GM19397 (cell line): ENCODE measurements at regions not wholly inside any gene's neighbourhood (a gene's known extent, or its start where the extent isn't known, plus 50 kb on each side); places are given as distances from the start of the nearest gene placed in this dataset.

Experiments
- ATAC-seq: cut with Tn5 transposase; IDR thresholded peaks from one replicate; pipeline ENCODE4 v1.9.1; 2021; ENCODE audit warnings: mild to moderate bottlenecking, moderate library complexity; ENCODE audit not compliant: unreplicated experiment

DNA sequence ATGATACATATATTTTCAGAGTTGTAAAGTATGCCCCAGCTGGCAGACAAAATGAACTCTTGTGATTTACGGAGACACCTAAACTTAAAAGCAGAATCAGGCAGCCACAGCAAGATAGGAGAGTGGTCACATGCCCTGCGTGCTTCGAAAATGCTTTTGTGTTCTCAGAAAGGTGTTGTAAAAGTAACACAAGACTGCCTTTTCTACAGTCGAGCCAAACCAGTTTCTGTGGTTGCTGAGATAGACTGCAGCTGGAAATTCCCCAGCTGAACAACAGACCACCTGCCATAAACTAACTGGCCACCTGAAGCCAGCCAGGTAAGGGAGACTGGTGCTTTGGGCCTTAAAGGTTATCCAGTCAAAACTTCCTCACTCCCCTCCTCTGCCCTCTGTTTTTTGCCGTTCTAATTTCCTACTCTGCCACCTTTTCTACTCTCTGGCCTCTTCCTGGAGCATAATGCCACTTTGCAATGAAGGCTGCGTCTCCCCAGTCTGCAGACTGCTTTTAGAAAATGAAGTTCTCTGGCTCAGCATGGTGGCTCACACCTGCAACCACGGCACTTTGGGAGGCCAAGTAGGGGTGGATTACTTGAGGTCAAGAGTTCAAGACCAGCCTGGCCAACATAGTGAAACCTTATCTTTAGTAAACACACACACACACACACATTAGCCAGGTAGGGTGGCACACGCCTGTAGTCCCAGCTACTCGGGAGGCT lies 381.2 kb upstream of the SLITRK1 start:
- no peak for ATAC-seq

DNA sequence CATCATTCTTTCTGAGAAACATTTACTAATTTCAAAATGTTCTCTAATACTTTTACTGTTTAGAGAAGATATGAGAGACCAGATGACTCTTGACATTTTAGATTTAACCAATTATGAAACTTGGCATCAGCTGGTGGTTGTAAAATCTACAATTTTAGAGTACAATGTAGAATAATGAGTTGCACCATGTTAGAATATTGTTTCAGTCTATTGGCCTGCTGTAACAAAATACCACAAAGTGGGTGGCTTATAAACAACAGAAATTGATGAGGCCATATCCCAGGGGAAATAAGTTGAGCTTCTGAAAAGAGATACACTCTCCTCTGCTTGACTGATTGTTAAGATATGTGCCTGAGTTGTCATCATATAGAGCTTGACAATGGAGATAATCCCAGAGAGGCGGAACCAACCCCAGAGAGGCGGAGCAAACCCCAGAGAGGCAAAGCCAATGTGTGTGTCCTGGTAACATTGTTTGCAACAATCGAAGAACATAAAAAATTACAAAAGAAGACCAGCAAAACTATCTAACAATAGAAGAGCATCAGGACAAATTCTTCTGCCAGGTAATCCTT lies 373.0 kb upstream of the SLITRK1 start:
- no peak for ATAC-seq

DNA sequence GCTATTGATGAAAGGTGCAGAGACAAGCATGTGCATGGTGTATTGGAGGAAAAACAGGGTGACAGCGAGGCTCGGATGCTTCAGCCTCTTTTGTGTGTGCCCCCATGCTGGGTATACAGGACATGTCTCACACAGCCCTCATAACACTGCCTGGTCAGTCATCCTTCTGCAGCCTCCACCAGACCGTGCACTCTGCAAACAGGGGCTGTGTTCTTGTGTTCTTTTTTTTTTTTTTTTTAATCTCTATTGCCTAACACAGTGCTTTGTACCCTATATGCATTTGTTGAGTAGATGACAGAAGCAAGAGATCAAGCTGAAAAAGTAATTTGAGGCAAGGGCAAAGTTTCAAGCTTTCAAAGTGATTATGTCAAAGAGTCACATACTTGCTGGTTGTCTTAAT lies 367.2 kb upstream of the SLITRK1 start:
- no peak for ATAC-seq

DNA sequence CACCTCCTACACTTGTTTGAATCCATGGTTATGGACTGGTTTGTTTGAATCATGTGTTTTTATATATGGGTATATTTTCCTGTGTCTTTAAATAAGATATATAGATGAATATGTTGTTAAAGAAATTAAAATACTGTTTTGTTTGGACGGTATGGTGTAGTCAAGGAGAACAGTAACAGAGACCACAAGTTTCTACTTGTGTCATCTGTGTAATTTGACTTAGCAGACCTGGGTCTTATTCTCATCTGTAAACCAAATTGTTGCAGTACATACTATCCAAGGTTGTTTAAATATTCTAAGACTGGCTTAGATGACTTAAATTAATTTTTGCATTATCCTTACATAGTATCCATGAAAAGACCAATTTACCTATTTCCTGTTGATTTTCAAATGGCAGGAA lies 361.1 kb upstream of the SLITRK1 start:
- no peak for ATAC-seq

DNA sequence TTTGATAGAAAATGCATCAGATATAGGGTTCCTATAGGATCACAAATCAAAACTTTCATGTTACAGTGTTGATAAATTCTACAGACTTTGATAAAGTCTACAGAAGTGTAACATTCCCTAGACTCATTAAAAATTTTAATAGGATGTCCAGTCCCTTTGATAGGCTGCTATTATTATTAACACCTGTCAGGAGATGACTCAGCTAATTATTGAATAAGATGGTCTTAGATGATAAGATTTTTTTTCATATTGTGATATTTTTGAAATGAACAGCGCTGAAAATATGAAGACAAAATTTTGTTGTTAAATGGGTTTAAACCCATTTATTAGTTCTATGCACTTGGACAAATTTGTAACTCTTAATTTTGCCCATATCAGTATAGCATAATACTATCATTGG lies 356.8 kb upstream of the SLITRK1 start:
- ATAC-seq = no peak

DNA sequence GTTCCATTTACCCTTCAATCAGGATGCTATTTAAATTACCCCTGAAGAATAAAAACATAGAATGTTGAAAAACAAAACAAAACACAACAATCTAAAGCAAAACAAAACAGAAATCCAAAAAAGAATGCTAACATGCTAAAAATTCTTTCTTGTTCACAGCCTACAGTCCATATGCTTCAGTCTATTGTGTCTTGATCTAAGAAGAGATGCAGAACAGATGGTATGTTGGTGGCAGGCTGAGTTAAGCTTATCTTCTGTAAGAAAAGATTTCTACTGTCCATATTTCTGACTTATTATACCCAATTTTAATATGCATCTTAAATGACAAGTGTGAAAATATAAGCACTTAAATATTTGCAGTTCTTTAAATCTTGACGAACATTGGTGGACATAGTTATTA lies 356.1 kb upstream of the SLITRK1 start:
- ATAC-seq = no peak

DNA sequence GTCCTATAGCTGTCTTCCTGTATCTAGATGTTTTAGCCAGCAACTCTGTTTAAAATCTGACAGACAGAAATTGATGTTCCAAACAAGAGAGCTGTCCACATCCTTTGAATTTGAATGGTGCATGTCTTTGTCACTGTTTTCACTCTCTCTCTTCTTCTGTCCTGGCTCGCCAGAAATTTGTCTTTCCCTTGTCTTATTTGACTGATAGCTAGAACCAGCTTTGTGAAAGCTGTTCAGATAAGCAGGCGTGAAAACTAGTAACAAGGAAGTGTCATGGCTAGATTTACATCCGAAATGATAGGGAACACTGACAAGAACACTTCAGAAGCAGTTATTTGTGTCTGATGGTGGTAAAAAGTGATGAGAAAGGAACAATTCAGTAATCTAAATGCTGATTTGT lies 354.9 kb upstream of the SLITRK1 start:
- ATAC-seq = no peak

DNA sequence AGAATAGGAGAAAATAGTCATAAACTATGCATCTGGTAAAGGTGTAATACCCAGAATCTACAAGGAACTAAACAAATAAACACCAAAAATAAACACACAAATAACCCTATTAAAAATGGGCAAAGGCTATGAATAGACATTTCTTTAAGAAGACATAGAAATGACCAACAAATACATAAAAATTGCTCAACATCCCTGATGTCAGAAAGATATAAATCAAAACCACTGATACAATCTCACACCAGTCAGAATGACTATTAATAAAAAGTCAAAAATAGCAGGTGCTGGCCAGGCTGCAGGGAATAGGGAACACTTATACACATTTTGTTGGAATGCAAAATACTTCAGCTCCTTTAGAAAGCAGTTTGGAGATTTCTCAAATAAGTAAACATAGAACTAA lies 352.1 kb upstream of the SLITRK1 start:
- ATAC-seq = no peak

DNA sequence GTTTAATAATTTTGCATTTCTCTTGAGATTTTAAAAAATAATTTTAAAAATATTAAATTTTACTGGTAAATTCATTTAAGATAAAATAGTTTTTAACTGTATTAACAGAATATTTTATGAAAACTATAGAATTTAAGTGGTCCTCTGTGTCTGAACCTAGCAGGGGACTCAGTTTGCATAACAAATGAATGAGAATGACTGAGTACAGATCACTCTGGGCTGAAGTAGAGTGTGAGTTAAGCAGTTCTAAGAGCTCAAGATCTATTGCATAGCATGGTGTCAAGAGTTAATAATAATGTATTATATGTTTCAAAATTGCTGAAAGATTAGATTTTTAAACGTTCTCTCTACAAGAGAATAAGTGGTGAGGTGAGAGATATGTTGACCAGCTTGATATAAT lies 348.3 kb upstream of the SLITRK1 start:
- no peak for ATAC-seq

DNA sequence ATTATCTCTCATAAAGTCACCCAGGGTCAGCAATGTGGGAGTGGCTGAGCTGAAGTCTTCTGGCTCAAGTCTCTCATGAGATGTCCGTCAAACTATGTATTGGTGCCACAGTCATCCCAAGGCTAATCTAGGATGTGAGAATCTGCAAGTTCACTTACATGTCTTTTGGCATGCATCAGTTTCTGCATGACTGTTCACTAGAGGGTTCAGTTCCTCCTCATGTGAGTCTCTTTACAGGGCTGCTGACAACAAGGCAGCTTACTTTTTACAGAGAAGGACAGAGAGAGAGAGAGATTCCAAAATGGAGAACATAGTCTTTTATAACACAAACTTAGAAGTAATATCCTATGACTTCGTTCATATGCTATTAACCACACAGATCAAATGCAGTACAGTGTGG lies 328.8 kb upstream of the SLITRK1 start:
- ATAC-seq = no peak

DNA sequence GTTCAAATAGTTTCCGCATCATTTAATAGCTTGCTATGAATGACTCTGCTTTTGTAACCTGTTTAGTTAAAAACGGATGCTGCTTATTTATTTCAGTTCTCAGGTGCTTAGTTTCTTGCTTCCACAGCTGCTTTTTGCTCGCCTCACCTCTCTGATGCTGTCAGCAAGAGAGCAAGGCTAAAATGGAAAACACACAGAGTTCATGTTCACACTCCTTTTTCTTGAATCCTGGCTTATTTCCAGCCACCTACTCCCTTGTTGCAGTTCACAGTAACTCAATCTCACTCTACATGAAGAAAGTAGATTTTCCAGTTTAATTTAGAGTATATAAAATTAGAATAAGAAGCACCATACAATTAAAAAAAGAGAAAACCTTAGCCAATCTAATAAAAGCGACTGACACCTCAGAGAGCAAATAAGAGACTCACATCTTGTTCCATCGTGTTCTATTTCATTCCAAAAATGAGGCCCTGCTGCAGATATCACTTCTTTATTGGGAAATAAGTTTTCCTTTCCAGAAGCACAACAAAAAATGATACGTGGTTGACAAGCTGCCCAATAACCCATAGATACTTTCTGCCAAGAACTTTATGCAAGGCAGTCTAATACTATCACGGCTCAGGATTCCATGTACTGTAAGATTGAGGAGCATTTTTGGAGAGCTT lies 326.1 kb upstream of the SLITRK1 start:
- no peak for ATAC-seq

DNA sequence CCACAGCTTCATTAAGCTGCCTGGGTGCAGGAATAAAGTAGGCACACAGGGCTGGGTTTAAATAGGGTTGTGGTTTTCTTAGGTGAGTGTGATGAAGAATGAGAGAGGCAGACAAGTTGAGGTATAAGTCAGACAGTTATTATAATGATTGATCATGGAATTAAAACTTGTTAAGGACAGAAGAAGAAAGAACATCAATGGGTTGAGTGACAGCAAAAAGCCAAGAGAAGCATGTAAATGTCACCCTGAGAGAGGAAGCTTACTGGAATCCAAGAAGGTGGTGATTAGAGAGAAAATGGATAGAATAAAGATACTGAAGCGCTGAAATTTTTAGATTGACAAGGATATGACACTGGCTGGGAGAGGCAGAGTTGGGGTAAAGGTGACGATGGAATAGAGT lies 325.2 kb upstream of the SLITRK1 start:
- no peak for ATAC-seq

DNA sequence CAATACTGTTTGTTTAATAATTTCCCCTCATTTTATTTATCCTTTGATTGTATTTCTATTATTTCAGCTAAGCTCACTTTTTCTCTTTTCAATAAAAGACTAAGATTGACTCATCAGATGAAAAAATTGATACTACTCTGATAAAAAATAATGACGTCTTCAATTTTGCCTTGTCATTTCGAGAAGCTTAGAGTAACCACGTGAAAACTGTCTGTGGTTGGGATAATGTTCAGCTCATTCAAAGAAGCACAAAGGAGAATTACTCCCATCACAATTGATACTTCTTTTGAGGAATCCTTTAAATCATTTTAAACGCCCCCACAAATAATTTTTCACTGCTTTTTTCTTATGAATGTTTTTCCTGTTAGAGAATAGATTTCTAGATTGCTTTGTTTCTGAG lies 318.7 kb upstream of the SLITRK1 start:
- ATAC-seq = no peak

DNA sequence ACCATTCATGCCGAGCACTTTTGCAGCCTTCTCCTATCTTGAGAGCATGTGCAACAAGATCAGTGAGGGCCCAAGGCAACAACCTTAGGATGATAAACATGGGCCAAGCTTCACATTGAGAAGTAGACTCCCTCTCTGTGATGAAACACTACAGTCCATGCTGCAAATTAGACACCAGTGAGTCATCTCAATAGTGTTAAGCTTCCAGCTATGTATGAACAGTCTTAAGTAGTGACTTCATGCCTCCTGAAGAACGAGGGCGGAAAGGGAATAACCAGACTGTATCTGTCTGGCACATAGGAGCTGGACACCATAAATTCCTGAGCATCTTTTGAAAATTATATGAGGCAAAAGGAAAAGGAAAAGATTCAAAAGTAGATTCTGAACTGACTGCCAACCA lies 309.9 kb upstream of the SLITRK1 start:
- ATAC-seq = no peak

DNA sequence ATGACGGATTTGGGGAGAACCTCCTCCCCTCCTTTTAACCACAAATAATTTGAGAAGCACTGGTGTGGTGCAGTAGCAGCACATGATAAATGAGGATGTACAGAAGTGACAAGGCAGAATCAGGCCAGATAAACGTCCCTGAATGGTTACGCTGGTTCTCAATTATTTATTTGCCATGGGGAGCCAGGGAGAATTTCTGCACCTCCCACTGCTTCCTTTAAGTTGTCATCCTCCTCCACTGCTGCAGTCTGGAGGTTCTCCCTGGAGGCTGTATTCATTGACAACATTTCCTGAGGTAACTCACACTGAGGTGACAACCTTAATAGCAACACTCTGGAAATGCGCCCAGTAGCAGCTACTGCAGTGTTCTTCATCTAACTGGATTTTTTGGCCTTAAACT lies 308.9 kb upstream of the SLITRK1 start:
- no peak for ATAC-seq

DNA sequence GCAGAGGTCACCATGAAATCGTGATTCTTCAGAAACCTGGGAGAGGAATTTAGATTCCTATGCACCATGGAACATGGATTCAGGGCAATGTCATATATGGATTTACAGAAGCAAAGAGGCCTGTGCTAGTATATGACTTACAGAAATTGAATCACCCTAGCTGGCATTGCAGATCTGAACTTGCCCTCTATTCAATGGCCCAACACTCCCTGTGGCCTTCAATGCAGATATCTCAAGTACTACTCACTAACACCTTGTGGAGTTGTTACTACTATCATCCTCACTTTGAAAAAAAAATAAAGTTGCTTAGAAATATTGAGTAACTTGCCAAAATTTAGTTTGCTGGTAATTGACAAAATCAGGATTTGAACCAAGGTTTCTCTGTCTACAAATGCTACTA lies 305.4 kb upstream of the SLITRK1 start:
- ATAC-seq = no peak

DNA sequence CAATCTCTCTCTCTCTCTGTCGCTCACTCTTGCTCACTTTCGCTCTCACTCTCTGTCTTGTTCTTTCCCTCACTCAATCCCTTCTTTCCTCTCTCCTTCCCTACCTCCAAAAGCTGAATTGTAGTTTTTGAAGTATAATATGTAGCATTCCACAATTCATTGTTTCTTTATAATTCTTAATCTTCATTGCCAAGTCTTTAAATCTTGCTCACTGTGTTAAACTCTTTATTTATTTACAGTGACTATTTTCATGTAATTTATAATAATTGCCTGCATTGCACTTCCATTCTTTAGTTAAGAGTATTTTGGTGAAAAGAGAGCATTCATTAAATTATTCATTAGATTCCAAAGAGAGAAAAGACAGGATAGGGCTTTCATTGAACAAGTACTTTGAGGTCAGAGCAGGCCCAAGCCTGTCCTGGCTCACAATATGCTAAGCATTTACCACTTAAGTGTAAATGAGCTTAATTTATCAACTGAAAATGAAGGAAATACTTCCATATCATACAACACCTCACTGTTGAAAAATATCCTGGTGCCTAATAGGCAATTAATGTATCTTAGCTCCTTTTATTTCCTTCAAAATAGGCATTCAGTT lies 257.4 kb upstream of the SLITRK1 start:
- ATAC-seq = no peak

DNA sequence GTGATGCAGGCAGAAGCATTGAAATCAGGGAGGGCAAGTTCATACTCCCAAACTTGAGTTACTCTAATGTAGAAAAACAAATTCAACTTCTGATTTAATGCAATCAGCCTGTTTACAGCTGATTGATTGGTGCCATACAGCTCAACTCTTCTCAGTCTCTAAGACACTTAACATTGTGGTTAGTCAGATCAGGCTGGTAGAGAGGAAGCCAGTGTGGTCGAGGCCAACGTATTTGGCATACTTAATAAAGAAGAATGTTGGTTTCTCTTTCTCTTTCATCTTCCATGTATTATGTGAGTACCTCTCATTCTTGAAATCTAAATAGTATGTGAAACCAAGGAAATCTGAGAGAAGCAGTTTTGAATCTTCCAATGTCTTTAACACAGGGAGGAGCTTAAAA lies 255.0 kb upstream of the SLITRK1 start:
- ATAC-seq = peak; percentile 96

DNA sequence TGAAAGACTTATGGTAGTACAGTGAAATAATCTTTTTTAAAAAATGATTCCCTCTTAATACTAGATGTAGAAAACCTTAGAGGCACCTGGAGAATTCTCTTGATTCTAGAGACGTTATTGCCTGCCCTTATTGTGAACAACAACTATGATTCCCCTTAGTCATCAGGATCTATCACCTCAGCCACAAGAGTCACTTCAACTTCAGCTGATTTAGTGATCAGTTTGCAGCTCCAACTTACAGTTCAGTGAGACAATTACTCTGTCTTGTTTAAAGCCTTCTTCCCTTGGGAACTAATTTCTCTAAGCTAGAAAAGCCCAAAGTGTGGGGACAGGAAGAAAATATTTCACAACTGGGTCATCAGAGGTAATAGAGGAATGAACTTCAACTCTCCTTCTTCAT lies 254.3 kb upstream of the SLITRK1 start:
- no peak for ATAC-seq

DNA sequence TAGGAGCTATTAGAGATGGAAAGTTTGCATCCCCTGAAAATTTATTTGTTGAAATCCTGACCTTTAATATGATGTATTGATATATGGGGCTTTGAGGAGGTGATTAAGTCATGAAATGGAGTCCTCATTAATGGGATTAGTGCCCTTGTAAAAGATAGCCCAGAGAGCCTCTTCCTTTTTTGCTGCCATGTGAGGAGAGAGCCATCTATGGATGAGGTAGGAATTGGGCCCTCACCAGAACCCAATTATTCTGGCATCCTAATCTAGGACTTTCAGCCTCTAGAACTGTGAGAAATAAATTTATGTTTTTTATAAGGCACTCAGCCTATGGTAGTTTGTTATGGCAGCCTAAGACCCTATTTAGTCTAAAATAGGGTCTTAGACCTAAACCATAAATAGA lies 250.2 kb upstream of the SLITRK1 start:
- no peak for ATAC-seq

DNA sequence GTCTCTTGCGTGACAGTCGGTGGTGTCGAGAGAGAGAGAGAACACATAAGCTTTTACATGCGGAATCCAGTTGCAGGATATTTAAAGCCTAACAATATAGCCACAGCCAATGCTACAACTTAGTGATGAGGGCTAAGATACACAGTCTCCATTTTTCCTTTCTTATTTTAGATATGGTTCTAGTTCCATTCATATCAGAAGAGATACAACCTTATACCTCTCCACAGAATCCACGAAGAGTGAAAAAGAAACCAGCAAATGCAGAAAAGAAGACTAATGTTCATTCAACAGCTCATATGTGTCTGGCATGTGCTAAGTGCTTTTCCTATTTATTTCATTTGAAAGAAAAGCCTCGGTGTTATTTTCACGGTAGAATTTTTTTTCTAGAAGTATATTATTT lies 249.0 kb upstream of the SLITRK1 start:
- no peak for ATAC-seq

DNA sequence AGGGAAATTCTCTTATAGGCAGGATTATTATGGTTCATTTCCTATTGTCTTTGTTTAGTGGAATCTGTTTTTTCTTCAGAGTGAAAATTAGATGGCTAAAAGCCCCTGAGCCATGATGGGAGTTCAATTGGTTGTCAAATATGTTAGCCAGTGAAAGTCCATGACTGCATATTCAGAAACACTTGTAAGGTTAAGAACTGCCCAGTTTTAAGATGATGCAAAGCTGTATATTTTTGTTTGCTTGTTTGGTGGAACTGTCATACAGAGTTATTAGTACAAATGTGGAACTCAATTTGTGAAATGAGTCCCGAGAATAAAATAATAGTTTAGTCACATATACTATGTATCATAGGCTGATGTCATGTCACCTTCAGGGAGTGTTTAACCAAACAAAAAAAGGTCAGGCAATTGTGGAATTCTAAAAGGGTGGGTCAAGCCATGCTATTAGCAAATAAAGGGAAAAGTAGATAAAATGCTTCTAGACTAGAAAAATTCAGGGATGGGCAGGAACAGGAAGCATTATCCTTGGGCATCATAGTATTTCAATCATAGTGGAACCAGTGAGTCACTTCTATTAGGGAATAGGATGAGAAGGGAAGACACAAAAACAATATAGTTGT lies 248.3 kb upstream of the SLITRK1 start:
- ATAC-seq = no peak
